ENCODE measurements at regions not wholly inside any gene's neighbourhood (a gene's known extent, or its start where the extent isn't known, plus 50 kb on each side); places are given as distances from the start of the nearest gene placed in this dataset.

DNA sequence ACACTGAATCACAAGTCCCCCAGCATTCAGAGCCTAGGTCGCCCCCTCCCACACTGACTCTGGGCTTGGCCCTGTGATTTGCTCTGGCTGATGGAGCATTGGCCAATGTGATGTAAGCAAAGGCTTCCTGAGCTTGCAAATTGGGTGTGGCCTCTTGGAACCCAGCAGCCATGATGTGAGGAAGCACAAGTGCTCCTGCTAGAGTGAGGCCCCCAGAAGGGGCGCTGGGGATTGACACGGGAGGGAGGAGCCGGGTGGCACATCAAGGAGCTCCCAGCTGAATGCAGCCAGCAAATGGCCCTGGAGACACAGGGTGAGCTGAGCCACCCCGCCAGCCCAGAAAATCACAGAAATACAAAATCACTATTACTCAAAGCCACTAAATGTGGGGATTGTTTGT is 308.5 kb downstream of the C16orf95 start:
- ATAC-seq (no peak), DNase-seq (no peak)
- Histone ChIP-seq H3K27ac (no peak overlapping the region), H3K36me3 (no peaks in the 10 kb centered on the region), H3K9me3 (peaks cover 0 to 7% of the 10 kb centered on the region in 2 donors), H3K4me1 (no peaks in the 10 kb centered on the region), H3K27me3 (peaks cover 0 to 4% of the 10 kb centered on the region in 2 donors), H3K4me3 (no peak overlapping the region)
- TF ChIP-seq, protein P1, sequence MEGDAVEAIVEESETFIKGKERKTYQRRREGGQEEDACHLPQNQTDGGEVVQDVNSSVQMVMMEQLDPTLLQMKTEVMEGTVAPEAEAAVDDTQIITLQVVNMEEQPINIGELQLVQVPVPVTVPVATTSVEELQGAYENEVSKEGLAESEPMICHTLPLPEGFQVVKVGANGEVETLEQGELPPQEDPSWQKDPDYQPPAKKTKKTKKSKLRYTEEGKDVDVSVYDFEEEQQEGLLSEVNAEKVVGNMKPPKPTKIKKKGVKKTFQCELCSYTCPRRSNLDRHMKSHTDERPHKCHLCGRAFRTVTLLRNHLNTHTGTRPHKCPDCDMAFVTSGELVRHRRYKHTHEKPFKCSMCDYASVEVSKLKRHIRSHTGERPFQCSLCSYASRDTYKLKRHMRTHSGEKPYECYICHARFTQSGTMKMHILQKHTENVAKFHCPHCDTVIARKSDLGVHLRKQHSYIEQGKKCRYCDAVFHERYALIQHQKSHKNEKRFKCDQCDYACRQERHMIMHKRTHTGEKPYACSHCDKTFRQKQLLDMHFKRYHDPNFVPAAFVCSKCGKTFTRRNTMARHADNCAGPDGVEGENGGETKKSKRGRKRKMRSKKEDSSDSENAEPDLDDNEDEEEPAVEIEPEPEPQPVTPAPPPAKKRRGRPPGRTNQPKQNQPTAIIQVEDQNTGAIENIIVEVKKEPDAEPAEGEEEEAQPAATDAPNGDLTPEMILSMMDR (IDR thresholded peaks at IDR 0.05) = no peak
- intact Hi-C loops (cut with DNase I) = no loop called here

DNA sequence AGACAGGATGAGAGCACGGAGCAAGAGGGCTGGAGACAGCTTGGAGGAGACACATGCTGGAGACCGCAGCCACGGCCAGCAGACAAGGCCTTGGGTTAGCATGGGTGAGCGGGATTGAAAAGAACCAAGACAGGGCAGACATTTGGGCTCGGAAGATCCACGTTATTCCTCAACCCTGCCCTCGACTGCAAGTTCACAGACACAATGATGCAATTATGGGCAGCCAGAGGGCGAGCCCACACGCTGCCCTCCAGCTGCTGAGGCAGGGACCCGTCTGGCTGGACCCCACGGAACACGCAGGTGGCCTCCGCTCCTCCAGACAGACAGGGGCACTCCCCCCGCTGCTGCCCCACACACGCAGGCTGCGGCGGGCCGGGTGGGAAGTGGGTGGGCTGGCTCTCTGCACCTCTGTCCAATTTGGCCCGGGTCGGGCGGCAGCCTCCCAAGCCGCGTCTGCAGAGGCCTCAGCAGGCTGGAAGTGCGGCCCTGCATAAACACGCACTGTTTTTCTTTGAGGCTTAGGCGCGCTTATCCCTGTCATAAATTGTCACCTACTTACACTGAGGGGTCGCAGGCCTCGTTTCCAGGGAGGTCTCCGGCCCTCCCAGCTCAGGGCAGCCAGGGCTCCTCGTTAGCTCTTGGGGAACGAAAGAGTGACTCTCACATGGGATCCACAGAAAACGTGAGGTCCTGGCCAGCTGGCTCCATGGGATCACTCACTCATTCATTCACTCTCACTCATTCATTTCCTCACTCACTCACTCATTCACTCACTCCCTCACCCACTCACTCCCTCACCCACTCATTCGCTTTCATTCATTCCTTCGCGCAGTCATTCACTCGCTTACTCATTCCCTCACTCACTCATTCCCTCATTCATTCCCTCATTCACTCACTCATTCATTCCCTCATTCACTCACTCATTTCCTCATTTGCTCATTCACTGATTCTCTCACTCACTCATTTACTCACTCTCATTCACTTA is 303.9 kb downstream of the C16orf95 start:
- ATAC-seq (peak; percentile 34), DNase-seq (peak in 2 of 4 donors; percentile 17 to 22)

DNA sequence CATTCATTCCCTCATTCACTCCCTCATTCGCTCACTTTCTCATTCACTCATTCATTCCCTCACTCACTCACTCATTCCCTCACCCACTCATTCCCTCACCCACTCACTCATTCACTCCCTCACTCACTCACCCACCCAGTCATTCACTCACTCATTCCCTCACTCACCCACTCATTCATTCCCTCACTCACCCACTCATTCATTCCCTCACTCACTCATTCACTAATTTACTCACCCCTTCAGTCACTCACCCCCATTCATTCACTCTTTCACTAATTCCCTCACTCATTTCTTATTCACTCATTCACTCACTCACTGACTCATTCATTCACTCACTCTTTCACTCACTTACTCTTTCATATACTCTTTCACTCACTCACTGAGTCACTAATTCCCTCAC is 303.1 kb downstream of the C16orf95 start:
- no peak for DNase-seq
- H3K4me1 ChIP-seq = peaks cover 0 to 4% of the 10 kb centered on the region in 2 donors
- ATAC-seq = no peak
- H3K27ac ChIP-seq = no peak overlapping the region
- TF ChIP-seq, protein P1 (IDR thresholded peaks at IDR 0.05) = no peak
- no peaks in the 10 kb centered on the region for H3K36me3 ChIP-seq
- intact Hi-C loops (cut with DNase I) = no loop called here
- no peak overlapping the region for H3K4me3 ChIP-seq
- no peaks in the 10 kb centered on the region for H3K9me3 ChIP-seq
- H3K27me3 ChIP-seq = peaks cover 0 to 40% of the 10 kb centered on the region in 2 donors

More for the DNA sequence above, 303.9 kb downstream of the C16orf95 start:
- Histone ChIP-seq H3K27me3 (peaks cover 0 to 32% of the 10 kb centered on the region in 2 donors), H3K9me3 (peaks cover 0 to 6% of the 10 kb centered on the region in 2 donors), H3K27ac (no peak overlapping the region), H3K4me1 (peaks cover 0 to 4% of the 10 kb centered on the region in 2 donors), H3K36me3 (no peaks in the 10 kb centered on the region), H3K4me3 (no peak overlapping the region)
- TF ChIP-seq, protein P1 (IDR thresholded peaks at IDR 0.05) = no peak
- intact Hi-C loops (cut with DNase I) = no loop called here

DNA sequence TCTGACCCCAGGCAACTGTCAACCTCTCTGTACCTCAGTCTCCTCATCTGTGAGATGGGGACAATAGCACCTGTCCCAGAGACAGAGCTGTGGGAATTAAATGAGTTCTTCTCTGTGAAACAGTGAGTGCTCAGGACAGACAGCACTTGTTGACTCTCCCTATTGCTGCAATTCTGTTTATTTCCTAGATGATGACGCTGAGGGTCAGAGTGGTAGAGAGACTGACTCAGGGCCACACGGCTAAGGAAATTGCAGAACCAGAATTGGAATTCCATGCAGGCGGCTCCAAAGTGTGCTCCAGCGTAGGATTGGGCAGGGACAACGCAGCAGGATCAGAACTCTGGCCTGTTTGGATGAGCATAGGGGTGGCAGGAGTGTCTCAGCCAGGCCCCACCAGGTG is 302.2 kb downstream of the C16orf95 start:
- no peak overlapping the region for H3K27ac ChIP-seq
- TF ChIP-seq, protein P1 (IDR thresholded peaks at IDR 0.05) = no peak
- H3K9me3 ChIP-seq = no peaks in the 10 kb centered on the region
- peaks cover 0 to 4% of the 10 kb centered on the region in 2 donors for H3K4me1 ChIP-seq
- H3K36me3 ChIP-seq = no peaks in the 10 kb centered on the region
- H3K4me3 ChIP-seq = no peak overlapping the region
- ATAC-seq (no peak), DNase-seq (no peak)
- peaks cover 0 to 46% of the 10 kb centered on the region in 2 donors for H3K27me3 ChIP-seq
- intact Hi-C loops (cut with DNase I) = no loop called here
